DOHH2 (cell line): ENCODE measurements at regions not wholly inside any gene's neighbourhood (a gene's known extent, or its start where the extent isn't known, plus 50 kb on each side); places are given as distances from the start of the nearest gene placed in this dataset.

Experiments used
- H3F3A ChIP-seq: fragments of 200-600 bp; sonication (generic), shearing (Covaris generic); 2 replicates; pipeline ENCODE4 v1.6.0; 2016; ENCODE audit warnings: antibody characterized with exemption, mild to moderate bottlenecking; ENCODE audit not compliant: control insufficient read depth, insufficient read depth
- H3K27ac ChIP-seq: fragments of 200-600 bp; sonication (generic); 2 replicates; pipeline ENCODE4 v1.5.1; 2014; ENCODE audit warnings: low read depth, mild to moderate bottlenecking, low read length, moderate library complexity
- H3K27me3 ChIP-seq: fragments of 200-600 bp; sonication (generic); 2 replicates; pipeline ENCODE4 v1.6.1; 2014; ENCODE audit warnings: mild to moderate bottlenecking, low read length, mixed read lengths; ENCODE audit not compliant: control insufficient read depth
- H3K36me3 ChIP-seq: fragments of 200-600 bp; sonication (generic); 2 replicates; pipeline ENCODE4 v1.6.1; 2014; ENCODE audit warnings: mild to moderate bottlenecking, low read length, moderate library complexity, mixed read lengths; ENCODE audit not compliant: control insufficient read depth
- H3K4me1 ChIP-seq: fragments of 200-600 bp; sonication (generic); 2 replicates; pipeline ENCODE4 v1.6.1; 2014; ENCODE audit warnings: mild to moderate bottlenecking, low read length, mixed read lengths; ENCODE audit not compliant: control insufficient read depth
- H3K4me2 ChIP-seq: fragments of 200-600 bp; sonication (generic); 2 replicates; pipeline ENCODE4 v1.6.0; 2014; ENCODE audit warnings: mild to moderate bottlenecking, low read length, moderate library complexity
- H3K4me3 ChIP-seq: fragments of 200-600 bp; sonication (generic); 2 replicates; pipeline ENCODE4 v1.5.1; 2014; ENCODE audit warnings: mild to moderate bottlenecking, low read length, mixed read lengths
- H3K79me2 ChIP-seq: fragments of 200-600 bp; sonication (generic); 2 replicates; pipeline ENCODE4 v1.6.1; 2014; ENCODE audit warnings: mild to moderate bottlenecking, low read length, mixed read lengths; ENCODE audit not compliant: control insufficient read depth
- H3K9me2 ChIP-seq: fragments of 200-600 bp; sonication (generic); replicated peaks from 2 replicates; pipeline ENCODE4 v1.6.1; 2014; ENCODE audit warnings: mild to moderate bottlenecking, low read length, mixed read lengths; ENCODE audit not compliant: control insufficient read depth
- H3K9me3 ChIP-seq: fragments of 200-600 bp; sonication (generic); 2 replicates; pipeline ENCODE4 v1.6.1; 2014; ENCODE audit warnings: antibody characterized with exemption, low read length, mixed read lengths; ENCODE audit not compliant: control insufficient read depth, insufficient read depth
- H4K20me1 ChIP-seq: fragments of 200-600 bp; sonication (generic); 2 replicates; pipeline ENCODE4 v1.6.0; 2014; ENCODE audit warnings: low read depth, mild to moderate bottlenecking, antibody characterized with exemption, low read length, moderate library complexity; ENCODE audit not compliant: control insufficient read depth, insufficient read depth
- EZH2phosphoT487 ChIP-seq: fragments of 200-600 bp; sonication (generic); IDR thresholded peaks from 2 replicates; pipeline ENCODE4 v1.6.1; 2017; ENCODE audit warnings: borderline replicate concordance, mild to moderate bottlenecking, antibody characterized with exemption, low read length, moderate library complexity, mixed read lengths
- TF ChIP-seq, protein P1 (sequence below): fragments of 200-600 bp; sonication (generic); IDR thresholded peaks from one replicate; pipeline ENCODE4 v1.5.1; 2014; ENCODE audit warnings: antibody characterized with exemption, mild to moderate bottlenecking, low read depth, low read length; ENCODE audit not compliant: poor library complexity, severe bottlenecking

GRCh38 chr12:77540097-77540496 is 290.6 kb upstream of the NAV3 start:
- no peak for TF ChIP-seq EZH2phosphoT487
- TF ChIP-seq, protein P1, sequence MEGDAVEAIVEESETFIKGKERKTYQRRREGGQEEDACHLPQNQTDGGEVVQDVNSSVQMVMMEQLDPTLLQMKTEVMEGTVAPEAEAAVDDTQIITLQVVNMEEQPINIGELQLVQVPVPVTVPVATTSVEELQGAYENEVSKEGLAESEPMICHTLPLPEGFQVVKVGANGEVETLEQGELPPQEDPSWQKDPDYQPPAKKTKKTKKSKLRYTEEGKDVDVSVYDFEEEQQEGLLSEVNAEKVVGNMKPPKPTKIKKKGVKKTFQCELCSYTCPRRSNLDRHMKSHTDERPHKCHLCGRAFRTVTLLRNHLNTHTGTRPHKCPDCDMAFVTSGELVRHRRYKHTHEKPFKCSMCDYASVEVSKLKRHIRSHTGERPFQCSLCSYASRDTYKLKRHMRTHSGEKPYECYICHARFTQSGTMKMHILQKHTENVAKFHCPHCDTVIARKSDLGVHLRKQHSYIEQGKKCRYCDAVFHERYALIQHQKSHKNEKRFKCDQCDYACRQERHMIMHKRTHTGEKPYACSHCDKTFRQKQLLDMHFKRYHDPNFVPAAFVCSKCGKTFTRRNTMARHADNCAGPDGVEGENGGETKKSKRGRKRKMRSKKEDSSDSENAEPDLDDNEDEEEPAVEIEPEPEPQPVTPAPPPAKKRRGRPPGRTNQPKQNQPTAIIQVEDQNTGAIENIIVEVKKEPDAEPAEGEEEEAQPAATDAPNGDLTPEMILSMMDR = no peak
- no peaks in the 10 kb centered on the region for H3K36me3 ChIP-seq
- no peak overlapping the region for H3K27ac ChIP-seq
- no peaks in the 10 kb centered on the region for H3K9me2 ChIP-seq
- no peak overlapping the region for H3K4me3 ChIP-seq
- no peaks in the 10 kb centered on the region for H3K4me1 ChIP-seq
- no peaks in the 10 kb centered on the region for H3K79me2 ChIP-seq
- no peaks in the 10 kb centered on the region for H3F3A ChIP-seq
- H3K4me2 ChIP-seq = no peak overlapping the region
- no peaks in the 10 kb centered on the region for H3K27me3 ChIP-seq
- no peaks in the 10 kb centered on the region for H3K9me3 ChIP-seq
- H4K20me1 ChIP-seq = no peaks in the 10 kb centered on the region

- H3K4me2 ChIP-seq = no peak overlapping the region
- H3F3A ChIP-seq = no peaks in the 10 kb centered on the region
- H3K9me3 ChIP-seq = no peaks in the 10 kb centered on the region
- TF ChIP-seq, protein P1 = no peak
- TF ChIP-seq EZH2phosphoT487 = no peak
- no peak overlapping the region for H3K4me3 ChIP-seq
- H3K27ac ChIP-seq = no peak overlapping the region
- no peaks in the 10 kb centered on the region for H4K20me1 ChIP-seq
- H3K79me2 ChIP-seq = no peaks in the 10 kb centered on the region
- H3K9me2 ChIP-seq = no peaks in the 10 kb centered on the region
- no peaks in the 10 kb centered on the region for H3K27me3 ChIP-seq
- no peaks in the 10 kb centered on the region for H3K4me1 ChIP-seq
- H3K36me3 ChIP-seq = no peaks in the 10 kb centered on the region
Measured at GRCh38 chr12:77537663-77538062, 293.0 kb upstream of the NAV3 start.

DNA sequence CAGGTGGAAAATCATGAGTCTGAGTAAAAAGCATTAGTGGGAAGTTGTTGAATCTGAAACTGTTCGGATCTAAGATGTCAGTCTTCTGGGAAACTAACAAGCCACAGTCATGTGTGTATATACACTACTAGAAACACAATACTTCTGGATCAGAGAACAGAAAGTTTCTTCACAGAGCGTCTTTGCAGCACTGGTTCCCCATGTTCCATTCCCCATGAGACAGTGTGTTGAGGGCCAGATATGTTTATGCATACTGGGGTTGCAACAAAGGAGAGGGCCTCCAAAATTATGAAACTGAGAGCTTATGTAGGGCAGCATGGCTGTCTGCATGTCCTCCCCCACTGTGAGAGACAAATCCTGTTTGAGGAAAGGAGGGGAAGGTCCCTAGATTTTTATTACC is 295.0 kb upstream of the NAV3 start:
- no peak overlapping the region for H3K4me3 ChIP-seq
- no peaks in the 10 kb centered on the region for H3K9me2 ChIP-seq
- H3K27me3 ChIP-seq = no peaks in the 10 kb centered on the region
- no peaks in the 10 kb centered on the region for H3K79me2 ChIP-seq
- no peak overlapping the region for H3K4me2 ChIP-seq
- H3F3A ChIP-seq = no peaks in the 10 kb centered on the region
- H3K36me3 ChIP-seq = no peaks in the 10 kb centered on the region
- H3K27ac ChIP-seq = no peak overlapping the region
- H4K20me1 ChIP-seq = no peaks in the 10 kb centered on the region
- H3K4me1 ChIP-seq = no peaks in the 10 kb centered on the region
- TF ChIP-seq EZH2phosphoT487 = no peak
- TF ChIP-seq, protein P1 = no peak
- H3K9me3 ChIP-seq = no peaks in the 10 kb centered on the region

DNA sequence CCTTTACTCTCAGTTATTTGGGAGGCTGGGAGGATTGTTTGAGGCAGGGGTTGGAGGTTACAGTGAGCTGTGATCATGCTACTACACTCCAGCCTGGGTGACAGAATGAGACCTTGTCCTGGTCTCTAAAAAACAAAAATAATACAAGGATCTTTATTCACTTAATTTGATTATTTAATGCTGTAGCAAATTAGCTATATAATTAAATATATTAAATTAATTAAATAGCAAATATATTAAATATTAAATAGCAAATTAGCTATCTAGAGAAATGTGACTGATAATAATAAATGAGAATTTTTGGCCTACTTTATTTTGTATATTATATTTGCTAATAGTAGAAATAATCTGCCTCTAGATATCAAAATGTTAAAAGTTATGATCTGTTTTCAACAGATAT is 298.8 kb upstream of the NAV3 start:
- H3K4me3 ChIP-seq = no peak overlapping the region
- H4K20me1 ChIP-seq = no peaks in the 10 kb centered on the region
- H3K27ac ChIP-seq = no peak overlapping the region
- H3F3A ChIP-seq = no peaks in the 10 kb centered on the region
- no peaks in the 10 kb centered on the region for H3K9me2 ChIP-seq
- H3K9me3 ChIP-seq = no peaks in the 10 kb centered on the region
- H3K79me2 ChIP-seq = no peaks in the 10 kb centered on the region
- no peaks in the 10 kb centered on the region for H3K4me1 ChIP-seq
- no peaks in the 10 kb centered on the region for H3K27me3 ChIP-seq
- no peak overlapping the region for H3K4me2 ChIP-seq
- no peaks in the 10 kb centered on the region for H3K36me3 ChIP-seq
- TF ChIP-seq, protein P1 = no peak
- TF ChIP-seq EZH2phosphoT487 = no peak
